A549 (cell line): ENCODE measurements at regions not wholly inside any gene's neighbourhood (a gene's known extent, or its start where the extent isn't known, plus 50 kb on each side); places are given as distances from the start of the nearest gene placed in this dataset.

ENCODE experiments used
- CBX2 ChIP-seq: fragments of 200-600 bp; sonication (generic); IDR thresholded peaks from 2 replicates; pipeline ENCODE4 v1.6.1; 2016; ENCODE audit warnings: low read depth, mild to moderate bottlenecking, borderline replicate concordance
- EHMT2 ChIP-seq: fragments of 200-600 bp; sonication (generic); IDR thresholded peaks from 2 replicates; pipeline ENCODE4 v1.6.1; 2016; ENCODE audit warnings: antibody characterized with exemption, low read depth, mild to moderate bottlenecking, moderate library complexity
- EP300 ChIP-seq, 2 experiments: fragments of >200 bp; sonication (Bioruptor Twin); formaldehyde crosslinking; IDR thresholded peaks; 2 replicates in 1 of 2; 3 replicates in 1 of 2; pipeline ENCODE4 v1.6.1; 2016 to 2017
- FOSL2 ChIP-seq, 2 experiments: fragments of 450-650 bp in 1 of 2; fragments of >200 bp in 1 of 2; sonication (Bioruptor Twin) in 1 of 2; formaldehyde crosslinking; IDR thresholded peaks; 2 replicates each; pipeline versions ENCODE4 v1.5.0 to v1.6.1; 2016 to 2020; ENCODE audit warnings: mild to moderate bottlenecking in 1 of 2, moderate library complexity in 1 of 2
- MAFK ChIP-seq: fragments of 450-650 bp; IDR thresholded peaks from 2 replicates; pipeline ENCODE4 v1.6.1; 2014; ENCODE audit not compliant: partially characterized antibody
- NR3C1 ChIP-seq: fragments of >200 bp; sonication (Bioruptor Twin); formaldehyde crosslinking; IDR thresholded peaks from 3 replicates; pipeline ENCODE4 v1.6.1; 2017
- PHF8 ChIP-seq: fragments of 200-600 bp; sonication (generic); IDR thresholded peaks from 2 replicates; pipeline ENCODE4 v1.6.1; 2016; ENCODE audit warnings: low read depth, mild to moderate bottlenecking, antibody characterized with exemption, moderate library complexity, borderline replicate concordance
- POLR2A ChIP-seq: IDR thresholded peaks from 2 replicates; pipeline ENCODE4 v1.6.1; 2012; ENCODE audit warnings: mild to moderate bottlenecking, low read length
- RAD21 ChIP-seq, 2 experiments: fragments of >200 bp in 1 of 2; sonication (Bioruptor Twin) in 1 of 2; formaldehyde crosslinking in 1 of 2; IDR thresholded peaks in 1 of 2; conservative IDR thresholded peaks in 1 of 2; 2 replicates in 1 of 2; 3 replicates in 1 of 2; pipeline ENCODE4 v1.6.1; 2012 to 2018; ENCODE audit warnings: inconsistent platforms in 1 of 2
- RCOR1 ChIP-seq: fragments of 150-350 bp; IDR thresholded peaks from 2 replicates; pipeline ENCODE4 v1.6.1; 2014; ENCODE audit warnings: antibody characterized with exemption, low read length, low read depth
- TF ChIP-seq, protein P1 (sequence below): fragments of >200 bp; sonication (Bioruptor Twin); formaldehyde crosslinking; IDR thresholded peaks from 3 replicates; pipeline ENCODE4 v1.5.1; 2016
- TF ChIP-seq, protein P2 (sequence below): fragments of 450-650 bp; IDR thresholded peaks from 2 replicates; pipeline ENCODE4 v1.6.1; 2014; ENCODE audit warnings: antibody characterized with exemption
- TF ChIP-seq, protein P3 (sequence below): fragments of 250-450 bp; sonication (Bioruptor Pico); IDR thresholded peaks from 2 replicates; pipeline ENCODE4 v1.5.0; 2021; ENCODE audit warnings: mild to moderate bottlenecking, moderate library complexity, borderline replicate concordance

DNA sequence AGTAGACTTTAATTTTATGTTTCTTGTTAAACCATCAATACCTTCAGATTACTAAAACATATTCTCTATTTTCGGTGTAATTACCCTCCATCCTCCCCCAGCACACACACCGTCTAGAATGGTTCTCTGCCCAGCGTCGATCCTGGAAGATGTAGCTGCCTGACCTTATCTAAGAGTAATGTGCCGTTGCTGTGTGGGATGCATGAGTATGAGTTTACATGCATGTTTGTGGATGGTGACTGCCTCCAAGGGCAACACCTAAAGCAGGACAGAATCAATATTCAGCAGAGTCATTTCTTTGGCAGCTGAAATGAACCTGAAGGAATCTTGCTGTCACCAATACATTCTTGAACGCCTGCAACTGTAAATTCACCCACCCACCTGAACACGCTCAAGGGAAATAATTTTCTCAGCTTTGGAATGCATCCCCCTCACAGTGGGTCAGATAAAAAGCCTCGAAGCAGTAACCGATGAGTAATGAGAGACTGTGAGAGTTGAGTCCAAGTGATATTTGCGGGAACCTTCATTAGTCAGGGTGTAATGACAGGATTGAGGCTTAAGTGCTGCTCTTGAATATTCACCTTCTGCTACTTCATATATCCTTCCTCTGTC, 155.8 kb upstream of the RND3 start:
- TF ChIP-seq, protein P1, sequence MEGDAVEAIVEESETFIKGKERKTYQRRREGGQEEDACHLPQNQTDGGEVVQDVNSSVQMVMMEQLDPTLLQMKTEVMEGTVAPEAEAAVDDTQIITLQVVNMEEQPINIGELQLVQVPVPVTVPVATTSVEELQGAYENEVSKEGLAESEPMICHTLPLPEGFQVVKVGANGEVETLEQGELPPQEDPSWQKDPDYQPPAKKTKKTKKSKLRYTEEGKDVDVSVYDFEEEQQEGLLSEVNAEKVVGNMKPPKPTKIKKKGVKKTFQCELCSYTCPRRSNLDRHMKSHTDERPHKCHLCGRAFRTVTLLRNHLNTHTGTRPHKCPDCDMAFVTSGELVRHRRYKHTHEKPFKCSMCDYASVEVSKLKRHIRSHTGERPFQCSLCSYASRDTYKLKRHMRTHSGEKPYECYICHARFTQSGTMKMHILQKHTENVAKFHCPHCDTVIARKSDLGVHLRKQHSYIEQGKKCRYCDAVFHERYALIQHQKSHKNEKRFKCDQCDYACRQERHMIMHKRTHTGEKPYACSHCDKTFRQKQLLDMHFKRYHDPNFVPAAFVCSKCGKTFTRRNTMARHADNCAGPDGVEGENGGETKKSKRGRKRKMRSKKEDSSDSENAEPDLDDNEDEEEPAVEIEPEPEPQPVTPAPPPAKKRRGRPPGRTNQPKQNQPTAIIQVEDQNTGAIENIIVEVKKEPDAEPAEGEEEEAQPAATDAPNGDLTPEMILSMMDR = no peak
- TF ChIP-seq MAFK = no peak
- TF ChIP-seq, protein P2, sequence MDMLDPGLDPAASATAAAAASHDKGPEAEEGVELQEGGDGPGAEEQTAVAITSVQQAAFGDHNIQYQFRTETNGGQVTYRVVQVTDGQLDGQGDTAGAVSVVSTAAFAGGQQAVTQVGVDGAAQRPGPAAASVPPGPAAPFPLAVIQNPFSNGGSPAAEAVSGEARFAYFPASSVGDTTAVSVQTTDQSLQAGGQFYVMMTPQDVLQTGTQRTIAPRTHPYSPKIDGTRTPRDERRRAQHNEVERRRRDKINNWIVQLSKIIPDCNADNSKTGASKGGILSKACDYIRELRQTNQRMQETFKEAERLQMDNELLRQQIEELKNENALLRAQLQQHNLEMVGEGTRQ = no peak
- TF ChIP-seq EHMT2 = no peak
- no peak for TF ChIP-seq POLR2A
- TF ChIP-seq, protein P3, sequence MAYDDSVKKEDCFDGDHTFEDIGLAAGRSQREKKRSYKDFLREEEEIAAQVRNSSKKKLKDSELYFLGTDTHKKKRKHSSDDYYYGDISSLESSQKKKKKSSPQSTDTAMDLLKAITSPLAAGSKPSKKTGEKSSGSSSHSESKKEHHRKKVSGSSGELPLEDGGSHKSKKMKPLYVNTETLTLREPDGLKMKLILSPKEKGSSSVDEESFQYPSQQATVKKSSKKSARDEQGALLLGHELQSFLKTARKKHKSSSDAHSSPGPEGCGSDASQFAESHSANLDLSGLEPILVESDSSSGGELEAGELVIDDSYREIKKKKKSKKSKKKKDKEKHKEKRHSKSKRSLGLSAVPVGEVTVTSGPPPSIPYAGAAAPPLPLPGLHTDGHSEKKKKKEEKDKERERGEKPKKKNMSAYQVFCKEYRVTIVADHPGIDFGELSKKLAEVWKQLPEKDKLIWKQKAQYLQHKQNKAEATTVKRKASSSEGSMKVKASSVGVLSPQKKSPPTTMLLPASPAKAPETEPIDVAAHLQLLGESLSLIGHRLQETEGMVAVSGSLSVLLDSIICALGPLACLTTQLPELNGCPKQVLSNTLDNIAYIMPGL (CRISPR knock-in tag) = no peak
- TF ChIP-seq RCOR1 = no peak
- TF ChIP-seq RAD21 (conservative IDR thresholded peaks at IDR 0.05 in 1 of 2, IDR thresholded peaks at IDR 0.05 in 1 of 2) = no peak
- TF ChIP-seq EP300 (IDR thresholded peaks at IDR 0.05) = no peak
- no peak for TF ChIP-seq NR3C1
- TF ChIP-seq FOSL2 (IDR thresholded peaks at IDR 0.05) = no peak
- TF ChIP-seq FOSL2 (CRISPR knock-in tag; IDR thresholded peaks at IDR 0.05) = no peak
- TF ChIP-seq PHF8 = no peak
- no peak for TF ChIP-seq CBX2
